ENCODE measurements at regions not wholly inside any gene's neighbourhood (a gene's known extent, or its start where the extent isn't known, plus 50 kb on each side); places are given as distances from the start of the nearest gene placed in this dataset.
"Not testable (repeated sequence)": the region's sequence is repeated elsewhere in the genome, so short reads cannot be mapped to it uniquely, and the experiment has no call there.

DNA sequence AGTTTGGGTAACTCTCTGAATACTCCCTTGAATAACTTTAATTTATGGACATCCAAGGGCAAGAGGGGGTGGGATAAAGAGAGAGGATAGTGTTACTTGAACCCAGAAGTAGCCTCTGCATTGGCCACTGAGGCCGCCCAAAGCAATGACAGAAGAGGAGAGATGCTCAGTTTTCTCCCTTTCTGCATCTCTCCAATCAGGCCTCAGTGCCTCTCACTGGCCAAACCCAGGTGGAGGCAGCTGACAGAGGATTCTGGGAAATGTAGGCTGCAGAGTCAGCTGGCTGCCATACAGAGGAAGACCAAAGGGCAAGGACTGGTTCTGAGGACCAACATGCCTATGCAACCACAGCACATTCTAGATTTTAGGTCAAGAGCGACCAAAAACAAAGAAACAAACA is 719.4 kb downstream of the MAT2B start:
- no peak for DNase-seq

GRCh38 chr5:164230341-164230740 is 724.9 kb downstream of the MAT2B start:
- DNase-seq: no peak

DNA sequence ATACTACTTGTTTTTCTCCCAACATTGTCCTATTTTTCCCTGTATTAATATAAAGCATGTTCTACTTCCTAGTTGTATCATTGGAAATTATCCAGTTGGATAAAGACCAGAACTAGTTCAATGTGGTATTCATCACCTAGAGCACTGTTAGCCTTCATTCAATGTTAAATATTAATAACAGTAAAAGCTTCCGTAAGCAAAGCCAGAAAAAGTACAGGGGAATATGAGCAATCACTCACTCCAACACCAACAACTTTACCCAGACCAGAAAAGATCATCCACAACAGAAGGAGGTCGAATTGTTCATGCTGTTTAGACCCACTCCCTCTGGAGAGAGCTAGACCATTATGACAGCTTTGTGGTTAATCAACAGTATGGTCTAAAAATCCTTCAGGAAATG is 728.4 kb downstream of the MAT2B start:
- DNase-seq: no peak

GRCh38 chr5:164234321-164234720 is 728.9 kb downstream of the MAT2B start:
- DNase-seq: no peak

DNA sequence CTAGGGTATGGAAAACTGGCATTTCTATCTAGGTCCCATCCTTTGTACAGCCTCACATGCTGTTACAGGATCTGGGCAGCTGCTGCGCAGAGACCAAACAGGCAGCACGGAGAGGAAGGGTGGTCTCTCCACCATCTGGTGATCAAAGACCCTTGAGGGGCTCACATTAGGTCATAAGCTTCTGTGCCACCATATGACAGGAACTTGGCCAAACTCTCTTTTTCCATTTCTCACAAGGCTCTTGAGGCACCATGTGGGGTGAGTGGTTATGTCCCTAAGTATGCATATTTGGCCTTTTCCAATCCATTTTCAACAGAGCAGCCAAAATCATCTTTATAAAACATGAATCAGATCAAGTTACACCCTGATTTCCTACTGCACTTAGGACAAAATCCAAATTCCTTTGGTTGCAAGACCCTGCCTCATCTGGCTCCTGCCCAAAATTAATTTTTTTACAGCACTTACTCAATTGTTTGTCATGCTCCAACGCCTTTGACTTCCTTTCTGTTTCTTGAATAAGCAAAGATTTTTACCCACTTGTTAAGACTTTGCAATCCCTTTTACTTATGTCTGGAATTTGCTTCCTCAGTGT is 730.0 kb downstream of the MAT2B start:
- DNase-seq: no peak

DNA sequence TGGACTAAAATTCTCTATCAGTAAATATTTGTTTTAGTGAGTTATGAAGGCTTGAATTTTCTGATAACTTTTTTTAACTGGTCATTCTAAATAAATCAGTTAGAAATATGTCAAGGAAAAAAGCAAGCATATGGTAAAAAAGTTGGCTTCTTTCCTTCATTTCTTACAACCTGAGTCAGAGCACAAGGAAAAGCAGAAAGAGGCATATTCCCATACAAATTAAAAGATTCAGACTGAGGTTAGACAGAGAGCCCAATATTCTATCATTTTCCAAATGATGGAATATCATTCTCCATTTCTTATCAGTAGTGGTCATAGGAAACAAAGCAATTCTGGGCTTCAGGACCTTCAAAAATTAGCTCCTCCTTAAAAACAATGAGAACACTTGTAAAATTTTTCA is 732.1 kb downstream of the MAT2B start:
- no peak for DNase-seq

- DNase-seq: not testable (repeated sequence)
Observed at GRCh38 chr5:164251781-164252180, 746.4 kb downstream of the MAT2B start.

DNA sequence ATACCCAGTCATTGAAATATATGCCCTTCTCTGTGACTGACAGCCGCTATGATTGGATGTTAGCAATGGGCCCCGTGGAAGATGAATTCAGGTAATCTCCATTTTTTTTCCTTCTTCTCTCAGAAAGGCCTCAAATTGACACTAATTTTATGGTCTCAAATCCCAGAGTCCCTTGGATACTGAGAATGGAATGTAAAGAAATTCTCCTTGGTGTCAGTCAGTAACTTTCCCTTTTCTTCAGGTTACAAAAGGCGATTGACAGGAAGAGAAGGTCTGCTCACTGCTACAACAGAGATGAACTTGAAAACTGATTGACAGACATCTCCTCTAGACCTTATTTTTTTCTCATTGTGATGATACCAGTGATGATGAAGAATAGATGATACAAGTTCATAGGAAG is 748.3 kb downstream of the MAT2B start:
- DNase-seq: no peak

- no peak for DNase-seq
Observed at GRCh38 chr5:164255598-164256213, 750.3 kb downstream of the MAT2B start.

DNA sequence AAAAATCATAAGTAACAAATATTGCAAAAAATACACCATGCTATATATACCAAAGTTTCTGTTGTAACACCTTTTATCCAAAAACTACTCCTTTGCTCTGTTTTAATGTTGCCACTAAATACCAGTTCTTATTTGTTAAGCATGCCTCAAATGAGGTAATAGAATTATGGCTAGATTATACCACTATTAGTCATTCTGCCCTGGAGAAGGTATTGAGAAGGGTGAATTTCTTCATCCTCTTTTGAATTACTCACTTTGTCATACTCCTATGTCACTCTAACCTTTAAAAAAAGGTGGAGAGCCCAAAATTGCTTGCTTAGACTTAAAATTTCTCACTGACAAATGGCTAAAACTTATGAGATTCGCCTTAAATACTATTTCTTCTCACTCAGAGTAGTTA is 750.9 kb downstream of the MAT2B start:
- DNase-seq: no peak

DNA sequence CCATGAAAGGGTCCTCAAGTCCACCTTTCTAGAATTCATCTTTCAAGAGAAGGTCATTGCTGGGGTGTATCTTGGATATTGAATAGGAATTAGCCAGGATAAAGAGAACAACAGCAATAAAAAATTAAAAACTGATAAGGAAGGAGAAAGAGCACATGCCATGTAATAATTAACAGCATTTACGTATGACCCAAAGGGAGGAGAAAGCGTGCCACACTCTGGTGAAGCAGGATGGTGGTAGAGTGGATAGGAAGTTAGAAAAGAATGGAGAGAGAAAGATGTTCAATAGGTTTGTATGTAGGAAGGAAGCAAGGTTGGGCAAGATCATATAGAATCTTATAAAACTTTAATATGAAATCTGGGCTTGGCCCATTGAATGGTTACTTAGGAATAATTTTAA is 751.5 kb downstream of the MAT2B start:
- DNase-seq: no peak

GRCh38 chr5:164265566-164265965 is 760.1 kb downstream of the MAT2B start:
- DNase-seq: no peak

DNA sequence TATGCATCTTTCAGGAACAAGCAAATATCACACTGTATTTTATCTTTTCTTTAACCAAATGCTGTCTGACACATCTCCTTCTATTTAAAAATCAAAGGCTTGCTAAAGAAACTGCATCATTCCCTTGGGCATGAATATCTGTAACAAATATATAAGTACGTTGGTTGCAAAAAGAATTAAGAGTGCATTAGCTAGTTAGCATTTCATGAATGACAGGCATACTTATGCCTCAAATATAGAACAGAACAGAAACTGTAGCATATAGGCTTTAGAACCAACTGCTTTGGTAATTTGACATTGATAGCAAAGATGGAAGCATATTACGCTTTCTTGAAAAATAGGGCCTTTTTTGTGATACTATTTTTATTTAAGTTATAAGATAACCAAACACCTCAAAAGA is 761.2 kb downstream of the MAT2B start:
- no peak for DNase-seq

DNA sequence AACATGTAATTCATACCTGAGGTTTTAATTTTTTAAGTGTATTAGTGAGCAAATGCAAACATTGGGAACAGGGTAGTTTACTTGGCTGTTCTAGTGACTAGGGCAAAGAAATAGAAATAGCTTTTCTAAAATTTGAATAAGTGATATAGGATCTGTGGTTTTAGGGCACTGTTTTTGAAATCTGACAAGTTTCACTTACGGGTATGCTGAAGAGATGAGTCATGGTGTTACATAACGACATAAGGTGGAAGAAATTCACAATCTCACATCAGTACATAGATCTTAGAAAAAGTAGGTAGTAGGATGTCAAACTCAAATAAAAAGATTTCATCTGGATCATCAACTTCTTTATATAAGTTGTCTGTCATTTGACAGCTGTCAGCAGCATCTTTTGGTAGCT is 772.3 kb downstream of the MAT2B start:
- DNase-seq: no peak

- no peak for DNase-seq
Observed at GRCh38 chr5:164289526-164289925, 784.1 kb downstream of the MAT2B start.

DNA sequence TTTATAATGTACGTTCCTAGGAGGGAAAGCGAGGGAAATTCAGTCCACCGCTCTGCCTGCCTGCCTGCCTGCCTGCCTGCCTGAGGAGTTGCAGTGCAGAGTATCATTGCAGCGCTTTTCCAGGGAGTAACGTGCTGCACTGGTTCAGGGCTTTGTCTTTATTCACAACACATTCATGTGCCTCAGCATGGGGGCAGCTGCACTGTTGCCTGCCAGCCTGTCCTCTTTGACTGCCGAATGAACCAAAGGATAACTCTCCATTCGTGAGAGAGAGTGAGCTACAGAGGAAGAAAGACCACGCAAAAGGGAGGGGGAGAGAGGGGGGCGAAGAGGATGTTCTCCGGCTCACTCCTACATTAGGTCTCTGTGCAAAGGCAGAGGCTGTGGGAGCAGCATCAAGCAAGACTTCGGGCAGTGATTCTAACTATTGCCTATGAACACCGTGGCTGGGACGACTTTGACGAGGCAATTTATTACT is 791.2 kb downstream of the MAT2B start:
- no peak for DNase-seq

- no peak for DNase-seq
Observed at GRCh38 chr5:164298165-164298564, 792.7 kb downstream of the MAT2B start.

- DNase-seq: no peak
Observed at GRCh38 chr5:164300295-164300694, 794.9 kb downstream of the MAT2B start.

GRCh38 chr5:164301136-164301535 is 795.7 kb downstream of the MAT2B start:
- DNase-seq: no peak

- no peak for DNase-seq
Observed at GRCh38 chr5:164301708-164302107, 796.3 kb downstream of the MAT2B start.

GRCh38 chr5:164302533-164303235 is 797.3 kb downstream of the MAT2B start:
- no peak for DNase-seq

GRCh38 chr5:164303646-164304215 is 798.3 kb downstream of the MAT2B start:
- no peak for DNase-seq

DNA sequence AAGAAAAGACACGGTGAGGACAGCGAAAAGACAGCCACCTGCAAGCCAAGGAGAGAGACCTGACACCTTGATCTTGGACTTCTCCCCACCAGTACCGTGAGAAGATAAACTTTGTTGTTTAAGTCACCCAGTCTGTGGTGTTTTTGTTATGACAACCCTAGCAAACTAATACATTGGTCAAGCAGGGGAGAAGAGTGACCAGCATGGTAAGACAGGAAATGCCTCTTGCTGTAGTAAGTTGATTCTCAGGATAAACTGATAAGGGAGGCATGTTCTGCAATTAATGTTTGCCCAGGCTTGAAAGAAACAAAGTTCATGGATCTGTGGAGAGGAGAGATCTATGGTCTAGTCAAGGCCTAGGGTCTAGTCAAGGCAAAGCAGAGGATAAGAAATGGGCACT is 801.2 kb downstream of the MAT2B start:
- DNase-seq: no peak

GRCh38 chr5:164312801-164313200 is 807.4 kb downstream of the MAT2B start:
- no peak for DNase-seq
